GM13977 (cell line): ENCODE measurements at regions not wholly inside any gene's neighbourhood (a gene's known extent, or its start where the extent isn't known, plus 50 kb on each side); places are given as distances from the start of the nearest gene placed in this dataset.

ENCODE experiments used
- DNase-seq: peaks from one replicate; pipeline ENCODE4 v3.0.0; 2012; ENCODE audit warnings: low spot score
- in situ Hi-C: fragments of 300-500 bp; cut with MboI; formaldehyde crosslinking; loops from one replicate; pipeline ENCODE4 v1.12.0; 2022; ENCODE audit warnings: low sequenced_read_pairs, low pct_unique_long_range_greater_than_20kb, mixed read lengths, inconsistent platforms; ENCODE audit not compliant: unreplicated experiment
- TF ChIP-seq, protein P1 (sequence below): IDR thresholded peaks from 2 replicates; pipeline ENCODE4 v1.5.1; 2012; ENCODE audit warnings: mild to moderate bottlenecking, control low read depth; ENCODE audit not compliant: insufficient read depth; ENCODE audit errors: extremely low read depth, missing control alignments

DNA sequence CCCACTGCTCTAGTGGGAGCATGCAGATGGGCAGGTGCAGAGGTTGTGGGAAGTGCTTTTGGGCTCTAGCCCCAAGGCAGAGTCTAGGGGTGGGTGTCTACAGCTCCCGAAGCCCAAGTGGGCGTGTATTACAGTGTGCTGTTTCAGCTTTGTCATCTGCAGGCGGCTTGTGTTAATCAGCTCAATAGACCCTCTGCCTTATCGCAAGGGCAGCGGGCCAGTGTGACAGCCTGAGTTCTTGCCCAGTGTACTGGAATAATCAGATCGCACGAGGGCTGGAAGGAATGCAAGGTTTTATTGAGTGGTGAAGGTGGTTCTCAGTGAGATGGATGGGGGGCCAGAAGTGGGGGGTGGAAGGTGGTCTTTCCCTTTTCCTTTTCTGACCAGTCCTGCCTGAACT is 529.4 kb upstream of the AMOT start:
- in situ Hi-C loops, result no loop called here
- no peak for DNase-seq

DNA sequence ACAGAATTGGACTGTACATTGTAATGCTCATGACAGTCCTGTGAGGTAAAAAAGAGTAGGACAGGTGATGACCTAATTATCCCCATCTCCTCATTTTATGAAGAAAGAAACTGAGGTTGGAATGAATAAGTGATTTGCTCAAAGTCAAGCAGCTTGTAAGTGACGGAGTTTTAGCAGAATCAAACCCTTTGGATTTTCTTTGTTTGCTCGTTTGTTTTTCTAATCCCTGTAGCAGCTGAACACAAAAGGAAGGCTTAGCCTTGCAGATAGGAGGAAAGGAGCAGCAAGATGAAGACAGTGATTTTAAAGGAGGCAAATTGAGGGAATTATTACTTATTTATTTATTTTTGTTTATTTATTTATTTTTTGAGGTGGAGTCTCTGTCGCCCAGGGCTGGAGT is 528.4 kb upstream of the AMOT start:
- TF ChIP-seq, protein P1, sequence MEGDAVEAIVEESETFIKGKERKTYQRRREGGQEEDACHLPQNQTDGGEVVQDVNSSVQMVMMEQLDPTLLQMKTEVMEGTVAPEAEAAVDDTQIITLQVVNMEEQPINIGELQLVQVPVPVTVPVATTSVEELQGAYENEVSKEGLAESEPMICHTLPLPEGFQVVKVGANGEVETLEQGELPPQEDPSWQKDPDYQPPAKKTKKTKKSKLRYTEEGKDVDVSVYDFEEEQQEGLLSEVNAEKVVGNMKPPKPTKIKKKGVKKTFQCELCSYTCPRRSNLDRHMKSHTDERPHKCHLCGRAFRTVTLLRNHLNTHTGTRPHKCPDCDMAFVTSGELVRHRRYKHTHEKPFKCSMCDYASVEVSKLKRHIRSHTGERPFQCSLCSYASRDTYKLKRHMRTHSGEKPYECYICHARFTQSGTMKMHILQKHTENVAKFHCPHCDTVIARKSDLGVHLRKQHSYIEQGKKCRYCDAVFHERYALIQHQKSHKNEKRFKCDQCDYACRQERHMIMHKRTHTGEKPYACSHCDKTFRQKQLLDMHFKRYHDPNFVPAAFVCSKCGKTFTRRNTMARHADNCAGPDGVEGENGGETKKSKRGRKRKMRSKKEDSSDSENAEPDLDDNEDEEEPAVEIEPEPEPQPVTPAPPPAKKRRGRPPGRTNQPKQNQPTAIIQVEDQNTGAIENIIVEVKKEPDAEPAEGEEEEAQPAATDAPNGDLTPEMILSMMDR, result no peak
- in situ Hi-C loops, result no loop called here

More for the DNA sequence above, 529.4 kb upstream of the AMOT start:
- TF ChIP-seq, protein P1, result no peak

DNA sequence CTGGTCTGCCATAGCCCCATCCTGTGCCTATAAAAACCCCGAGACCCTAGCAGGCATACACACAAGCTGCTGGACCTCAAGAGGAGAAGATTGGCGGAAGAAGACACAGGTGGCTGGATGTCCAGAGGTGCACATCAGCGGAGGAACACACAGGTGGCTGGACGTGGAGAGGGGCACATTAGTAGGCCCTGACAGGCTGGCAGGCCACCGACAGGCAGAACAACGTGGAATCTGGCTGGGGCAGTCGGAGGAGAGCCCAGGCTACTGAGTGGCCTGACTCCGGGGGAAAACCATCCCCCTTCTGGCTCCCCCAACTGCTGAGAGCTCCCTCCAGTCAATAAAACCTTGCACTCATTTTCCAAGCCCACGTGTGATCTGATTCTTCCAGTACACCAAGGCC is 512.5 kb upstream of the AMOT start:
- TF ChIP-seq, protein P1, result no peak
- in situ Hi-C loops, result no loop called here

More for the DNA sequence above, 528.4 kb upstream of the AMOT start:
- DNase-seq, result no peak

DNA sequence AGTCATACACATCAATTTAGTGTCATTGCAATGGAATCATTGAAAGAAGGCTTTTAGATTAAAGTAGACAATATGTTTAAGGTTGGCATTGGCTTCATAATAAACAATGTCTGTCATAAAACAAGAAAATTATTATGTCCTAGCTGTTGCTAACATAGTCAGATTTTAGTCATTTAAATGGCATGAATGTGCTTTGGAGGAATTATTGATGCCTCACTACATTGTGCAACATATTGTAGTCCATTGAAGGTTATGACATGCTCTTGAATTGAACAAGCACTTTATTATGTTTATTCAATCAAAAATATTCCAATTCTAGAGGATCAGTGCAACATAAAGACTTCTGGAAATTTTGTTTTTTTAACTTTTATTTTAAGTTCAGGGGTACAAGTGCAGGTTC is 489.8 kb upstream of the AMOT start:
- DNase-seq, result no peak
- TF ChIP-seq, protein P1, result no peak
- in situ Hi-C loops, result no loop called here

More for the DNA sequence above, 512.5 kb upstream of the AMOT start:
- no peak for DNase-seq

DNA sequence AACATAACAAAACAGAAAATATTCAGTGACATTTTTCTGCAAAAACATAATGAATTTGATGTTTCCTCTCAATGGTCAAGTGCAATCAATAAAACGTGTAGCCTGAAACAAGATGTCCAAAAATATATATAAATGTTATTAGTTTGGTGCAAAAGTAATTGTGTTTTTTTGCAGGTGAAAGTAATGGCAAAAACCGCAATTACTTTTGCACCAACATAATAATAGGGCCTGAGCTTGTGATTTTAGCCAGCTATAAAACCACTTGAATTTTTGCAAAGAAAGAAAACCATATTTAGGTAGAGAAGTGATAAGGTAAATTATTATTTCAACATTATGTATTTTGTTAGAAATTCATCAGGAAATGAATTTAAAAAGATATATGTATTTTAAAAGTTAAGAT is 475.3 kb upstream of the AMOT start:
- TF ChIP-seq, protein P1, result no peak
- no peak for DNase-seq
- in situ Hi-C loops, result no loop called here

DNA sequence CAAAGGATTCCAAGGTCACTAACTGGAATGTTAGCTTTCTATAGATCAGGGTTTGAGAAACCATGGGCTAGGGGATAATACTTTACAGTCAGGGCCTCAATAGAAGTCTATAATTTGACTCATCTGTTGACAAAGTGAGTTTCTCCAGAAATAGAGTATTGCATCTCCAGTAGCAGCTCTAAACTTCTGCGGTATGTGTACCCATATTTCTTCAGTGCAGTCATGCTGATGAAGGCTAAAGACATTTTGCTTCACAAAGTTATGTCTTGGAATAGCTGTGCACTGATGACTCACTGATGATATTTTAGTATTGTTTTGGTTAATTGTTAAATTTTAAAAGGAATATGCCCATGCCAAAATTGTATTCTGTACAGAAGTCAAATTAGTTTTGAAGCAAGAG is 464.9 kb upstream of the AMOT start:
- DNase-seq, result no peak
- TF ChIP-seq, protein P1, result no peak
- in situ Hi-C loops, result no loop called here

DNA sequence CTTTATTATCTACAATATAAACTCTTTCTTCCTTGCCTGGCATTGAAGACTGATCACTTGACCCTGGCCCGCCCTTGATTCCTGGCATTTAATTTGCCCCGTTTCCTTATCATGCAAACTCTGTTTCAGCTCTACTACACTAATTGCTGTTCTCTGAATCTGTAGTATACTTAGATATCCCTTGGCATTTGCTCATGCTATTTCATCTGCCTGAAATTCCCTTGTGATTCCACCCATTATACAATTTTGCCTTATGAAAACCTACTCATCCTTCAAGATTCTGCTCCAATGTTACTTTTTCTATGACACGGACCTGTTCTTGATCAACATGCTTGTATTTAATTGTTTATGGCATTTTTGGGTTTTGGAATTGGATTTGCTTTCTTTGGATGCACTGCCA is 459.9 kb upstream of the AMOT start:
- in situ Hi-C loops, result no loop called here
- TF ChIP-seq, protein P1, result no peak
- DNase-seq, result no peak
